Renal cortex interstitium (tissue), 11 donors: ENCODE measurements at regions not wholly inside any gene's neighbourhood (a gene's known extent, or its start where the extent isn't known, plus 50 kb on each side); places are given as distances from the start of the nearest gene placed in this dataset.
A peak's percentile ranks its signal among the peaks of the same experiment; 100 is the strongest.

ENCODE experiments used
- DNase-seq, 11 donors: peaks; one replicate each; pipeline ENCODE4 v3.0.0-alpha.2; 2013; ENCODE audit warnings: low read depth in 9 of 11, low spot score in 4 of 11; ENCODE audit errors: extremely low read depth in 1 of 11

GRCh38 chr7:21260939-21261338, 166.9 kb upstream of the SP4 start:
- no peak for DNase-seq

- DNase-seq, result no peak
Observed at GRCh38 chr7:21261627-21262594, 166.0 kb upstream of the SP4 start.

- DNase-seq, result no peak
Observed at GRCh38 chr7:21269021-21269420, 158.9 kb upstream of the SP4 start.

GRCh38 chr7:21276471-21277035, 151.3 kb upstream of the SP4 start:
- no peak for DNase-seq

GRCh38 chr7:21278944-21279343, 148.9 kb upstream of the SP4 start:
- DNase-seq, result no peak

- DNase-seq, result no peak
Observed at GRCh38 chr7:21281193-21281592, 146.7 kb upstream of the SP4 start.

GRCh38 chr7:21293771-21294170, 134.1 kb upstream of the SP4 start:
- no peak for DNase-seq

GRCh38 chr7:21299766-21300165, 128.1 kb upstream of the SP4 start:
- no peak for DNase-seq

GRCh38 chr7:21300692-21301091, 127.2 kb upstream of the SP4 start:
- DNase-seq, result no peak

- DNase-seq, result no peak
Observed at GRCh38 chr7:21304808-21305375, 123.0 kb upstream of the SP4 start.

- DNase-seq, result no peak
Observed at GRCh38 chr7:21305455-21306235, 122.2 kb upstream of the SP4 start.

- DNase-seq, result no peak
Observed at GRCh38 chr7:21314954-21315353, 112.9 kb upstream of the SP4 start.

GRCh38 chr7:21317966-21318915, 109.6 kb upstream of the SP4 start:
- DNase-seq, result peak in 6 of 11 donors; percentile 18 to 38 (median 24)

- DNase-seq, result no peak
Observed at GRCh38 chr7:21318916-21319270, 109.0 kb upstream of the SP4 start.

GRCh38 chr7:21326241-21326640, 101.6 kb upstream of the SP4 start:
- no peak for DNase-seq

- no peak for DNase-seq
Observed at GRCh38 chr7:21326921-21327320, 101.0 kb upstream of the SP4 start.

GRCh38 chr7:21327422-21328409, 100.2 kb upstream of the SP4 start:
- no peak for DNase-seq
